GM12872 (cell line): ENCODE measurements at regions not wholly inside any gene's neighbourhood (a gene's known extent, or its start where the extent isn't known, plus 50 kb on each side); places are given as distances from the start of the nearest gene placed in this dataset.

Experiments used
- CTCF ChIP-seq: IDR thresholded peaks from 3 replicates; pipeline ENCODE4 v1.5.1; 2011; ENCODE audit warnings: low read depth, mild to moderate bottlenecking, low read length, moderate library complexity; ENCODE audit not compliant: insufficient read depth

GRCh38 chr5:84573017-84573712 is 188.5 kb upstream of the EDIL3 start:
- TF ChIP-seq CTCF, result no peak

GRCh38 chr5:84569307-84569706 is 184.6 kb upstream of the EDIL3 start:
- no peak for TF ChIP-seq CTCF

- no peak for TF ChIP-seq CTCF
Measured at GRCh38 chr5:84568171-84568570, 183.5 kb upstream of the EDIL3 start.

- no peak for TF ChIP-seq CTCF
Measured at GRCh38 chr5:84565866-84566265, 181.2 kb upstream of the EDIL3 start.

GRCh38 chr5:84564321-84565075 is 179.8 kb upstream of the EDIL3 start:
- no peak for TF ChIP-seq CTCF

- TF ChIP-seq CTCF, result no peak
Measured at GRCh38 chr5:84550222-84550621, 165.5 kb upstream of the EDIL3 start.

GRCh38 chr5:84549054-84549453 is 164.4 kb upstream of the EDIL3 start:
- no peak for TF ChIP-seq CTCF
